GM12878 (cell line): ENCODE measurements at regions not wholly inside any gene's neighbourhood (a gene's known extent, or its start where the extent isn't known, plus 50 kb on each side); places are given as distances from the start of the nearest gene placed in this dataset.

ENCODE experiments used
- EP300 ChIP-seq, 2 experiments: fragments of 150-350 bp in 1 of 2; IDR thresholded peaks; 2 replicates each; pipeline ENCODE4 v1.6.1; 2011 to 2012; ENCODE audit warnings: low read depth in 2 of 2, low read length in 2 of 2, borderline replicate concordance in 1 of 2, improper control_type of control experiment in 1 of 2, inconsistent platforms in 1 of 2; ENCODE audit not compliant: control insufficient read depth in 1 of 2
- NFXL1 ChIP-seq: fragments of 450-650 bp; IDR thresholded peaks from 2 replicates; pipeline ENCODE4 v1.6.1; 2017; ENCODE audit warnings: antibody characterized with exemption, mild to moderate bottlenecking, borderline replicate concordance
- RAD51 ChIP-seq: fragments of 450-650 bp; IDR thresholded peaks from 2 replicates; pipeline ENCODE4 v1.6.1; 2016; ENCODE audit warnings: moderate library complexity, mild to moderate bottlenecking, inconsistent platforms
- TCF7 ChIP-seq: IDR thresholded peaks from 2 replicates; pipeline ENCODE4 v1.6.1; 2014; ENCODE audit warnings: antibody characterized with exemption, borderline replicate concordance
- TF ChIP-seq, protein P1 (sequence below), 3 experiments: IDR thresholded peaks in 2 of 3; conservative IDR thresholded peaks in 1 of 3; 2 replicates each; pipeline ENCODE4 v1.5.1; 2011; ENCODE audit warnings: low read depth in 3 of 3, low read length in 3 of 3, mild to moderate bottlenecking in 3 of 3, control low read depth in 2 of 3, moderate library complexity in 2 of 3, inconsistent platforms in 1 of 3, mixed read lengths in 1 of 3; ENCODE audit not compliant: control insufficient read depth in 2 of 3, insufficient read depth in 1 of 3; ENCODE audit errors: extremely low read depth in 1 of 3
- TF ChIP-seq, protein P2 (sequence below): IDR thresholded peaks from 2 replicates; pipeline ENCODE4 v1.6.1; 2011; ENCODE audit warnings: low read depth, mild to moderate bottlenecking, low read length, moderate library complexity, borderline replicate concordance; ENCODE audit errors: extremely low read depth

DNA sequence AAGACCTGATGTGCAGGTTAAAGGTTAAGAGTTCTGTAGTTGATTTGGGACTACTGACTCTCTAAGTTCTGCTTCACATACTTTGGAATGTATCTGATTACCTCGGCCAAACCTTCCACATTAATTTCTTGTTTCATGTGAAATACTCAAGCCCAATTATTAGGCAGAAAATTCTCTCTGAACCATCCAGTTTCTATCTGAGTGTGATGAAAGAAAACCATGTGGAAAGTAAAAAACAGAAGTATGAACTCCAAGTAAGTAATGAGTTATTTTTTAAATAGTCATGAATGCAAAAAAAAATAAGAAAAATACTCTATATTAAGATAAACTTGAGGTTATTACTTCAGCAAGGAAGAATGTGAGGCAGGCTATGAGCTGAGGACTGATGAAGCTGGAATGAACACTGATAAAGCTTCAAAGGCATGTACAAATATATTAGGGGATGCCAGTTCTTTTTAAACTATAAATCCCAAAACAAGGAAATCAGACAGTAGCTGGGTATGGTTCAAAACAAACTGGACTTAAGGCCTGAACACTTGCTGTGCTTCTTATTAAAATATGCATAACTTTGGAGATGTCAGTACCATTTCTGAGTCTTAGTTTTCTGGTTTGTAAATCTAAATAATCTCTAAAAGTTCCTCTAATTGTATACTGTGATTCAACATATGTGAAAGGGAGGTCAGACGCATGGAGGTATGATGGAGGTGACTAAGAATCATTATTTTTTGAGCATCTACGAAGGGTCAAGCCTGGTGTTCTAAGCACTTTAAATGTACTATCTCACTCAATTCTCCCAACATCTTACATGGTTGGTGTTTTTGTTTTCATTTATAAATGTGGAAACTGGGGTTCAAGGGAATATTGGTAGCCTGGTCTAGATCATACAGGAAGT, 59.6 kb downstream of the COL6A6 start:
- no peak for TF ChIP-seq NFXL1
- TF ChIP-seq, protein P1, sequence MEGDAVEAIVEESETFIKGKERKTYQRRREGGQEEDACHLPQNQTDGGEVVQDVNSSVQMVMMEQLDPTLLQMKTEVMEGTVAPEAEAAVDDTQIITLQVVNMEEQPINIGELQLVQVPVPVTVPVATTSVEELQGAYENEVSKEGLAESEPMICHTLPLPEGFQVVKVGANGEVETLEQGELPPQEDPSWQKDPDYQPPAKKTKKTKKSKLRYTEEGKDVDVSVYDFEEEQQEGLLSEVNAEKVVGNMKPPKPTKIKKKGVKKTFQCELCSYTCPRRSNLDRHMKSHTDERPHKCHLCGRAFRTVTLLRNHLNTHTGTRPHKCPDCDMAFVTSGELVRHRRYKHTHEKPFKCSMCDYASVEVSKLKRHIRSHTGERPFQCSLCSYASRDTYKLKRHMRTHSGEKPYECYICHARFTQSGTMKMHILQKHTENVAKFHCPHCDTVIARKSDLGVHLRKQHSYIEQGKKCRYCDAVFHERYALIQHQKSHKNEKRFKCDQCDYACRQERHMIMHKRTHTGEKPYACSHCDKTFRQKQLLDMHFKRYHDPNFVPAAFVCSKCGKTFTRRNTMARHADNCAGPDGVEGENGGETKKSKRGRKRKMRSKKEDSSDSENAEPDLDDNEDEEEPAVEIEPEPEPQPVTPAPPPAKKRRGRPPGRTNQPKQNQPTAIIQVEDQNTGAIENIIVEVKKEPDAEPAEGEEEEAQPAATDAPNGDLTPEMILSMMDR (IDR thresholded peaks at IDR 0.05 in 2 of 3, conservative IDR thresholded peaks at IDR 0.05 in 1 of 3; ENCODE audit: control insufficient read depth in 2 of 3, extremely low read depth in 1 of 3, insufficient read depth in 1 of 3, low read depth in 3 of 3, low read length in 3 of 3): no peak
- no peak for TF ChIP-seq TCF7
- TF ChIP-seq, protein P2, sequence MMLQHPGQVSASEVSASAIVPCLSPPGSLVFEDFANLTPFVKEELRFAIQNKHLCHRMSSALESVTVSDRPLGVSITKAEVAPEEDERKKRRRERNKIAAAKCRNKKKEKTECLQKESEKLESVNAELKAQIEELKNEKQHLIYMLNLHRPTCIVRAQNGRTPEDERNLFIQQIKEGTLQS: no peak
- TF ChIP-seq RAD51: no peak
- TF ChIP-seq EP300 (IDR thresholded peaks at IDR 0.05; ENCODE audit: borderline replicate concordance in 1 of 2, control insufficient read depth in 1 of 2, low read depth in 2 of 2, low read length in 2 of 2): no peak
